ENCODE measurements at regions not wholly inside any gene's neighbourhood (a gene's known extent, or its start where the extent isn't known, plus 50 kb on each side); places are given as distances from the start of the nearest gene placed in this dataset.

- Histone ChIP-seq H3K36me3 (no peaks in the 10 kb centered on the region), H3K27ac (no peak overlapping the region), H3K4me3 (no peak overlapping the region), H3K4me1 (no peaks in the 10 kb centered on the region), H3K9me3 (no peaks in the 10 kb centered on the region), H3K27me3 (no peaks in the 10 kb centered on the region)
- ATAC-seq (ENCODE audit: low FRiP score in 2 of 2) (no peak), DNase-seq (no peak)
- TF ChIP-seq EP300 (IDR thresholded peaks at IDR 0.05), result no peak
- TF ChIP-seq, protein P1, sequence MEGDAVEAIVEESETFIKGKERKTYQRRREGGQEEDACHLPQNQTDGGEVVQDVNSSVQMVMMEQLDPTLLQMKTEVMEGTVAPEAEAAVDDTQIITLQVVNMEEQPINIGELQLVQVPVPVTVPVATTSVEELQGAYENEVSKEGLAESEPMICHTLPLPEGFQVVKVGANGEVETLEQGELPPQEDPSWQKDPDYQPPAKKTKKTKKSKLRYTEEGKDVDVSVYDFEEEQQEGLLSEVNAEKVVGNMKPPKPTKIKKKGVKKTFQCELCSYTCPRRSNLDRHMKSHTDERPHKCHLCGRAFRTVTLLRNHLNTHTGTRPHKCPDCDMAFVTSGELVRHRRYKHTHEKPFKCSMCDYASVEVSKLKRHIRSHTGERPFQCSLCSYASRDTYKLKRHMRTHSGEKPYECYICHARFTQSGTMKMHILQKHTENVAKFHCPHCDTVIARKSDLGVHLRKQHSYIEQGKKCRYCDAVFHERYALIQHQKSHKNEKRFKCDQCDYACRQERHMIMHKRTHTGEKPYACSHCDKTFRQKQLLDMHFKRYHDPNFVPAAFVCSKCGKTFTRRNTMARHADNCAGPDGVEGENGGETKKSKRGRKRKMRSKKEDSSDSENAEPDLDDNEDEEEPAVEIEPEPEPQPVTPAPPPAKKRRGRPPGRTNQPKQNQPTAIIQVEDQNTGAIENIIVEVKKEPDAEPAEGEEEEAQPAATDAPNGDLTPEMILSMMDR (IDR thresholded peaks at IDR 0.05), result no peak
- TF ChIP-seq POLR2A (IDR thresholded peaks at IDR 0.05), result no peak
- no peak for TF ChIP-seq POLR2AphosphoS5 (IDR thresholded peaks at IDR 0.05)
Observed at GRCh38 chrX:144819406-144819805, 427.9 kb upstream of the SPANXN1 start.

GRCh38 chrX:144840616-144841015 is 406.7 kb upstream of the SPANXN1 start:
- TF ChIP-seq POLR2AphosphoS5 (IDR thresholded peaks at IDR 0.05) (no peak), EP300 (IDR thresholded peaks at IDR 0.05) (no peak), POLR2A (IDR thresholded peaks at IDR 0.05) (no peak)
- TF ChIP-seq, protein P1 (IDR thresholded peaks at IDR 0.05), result no peak
- H3K4me3 ChIP-seq, result no peak overlapping the region

GRCh38 chrX:144849141-144849540 is 398.2 kb upstream of the SPANXN1 start:
- Histone ChIP-seq H3K36me3 (no peaks in the 10 kb centered on the region), H3K9me3 (peaks cover 0 to 4% (median 0%) of the 10 kb centered on the region in 4 donors), H3K4me3 (no peak overlapping the region), H3K27me3 (no peaks in the 10 kb centered on the region), H3K4me1 (no peaks in the 10 kb centered on the region), H3K27ac (no peak overlapping the region)
- ATAC-seq (ENCODE audit: low FRiP score in 2 of 2) (no peak), DNase-seq (no peak)
- TF ChIP-seq, protein P1 (IDR thresholded peaks at IDR 0.05), result no peak
- no peak for TF ChIP-seq POLR2A (IDR thresholded peaks at IDR 0.05)
- TF ChIP-seq EP300 (IDR thresholded peaks at IDR 0.05), result no peak
- WGBS, 2 donors, result 55 to 85% methylated on average over 2 of the region's 2 CpGs

More at GRCh38 chrX:144840616-144841015, 406.7 kb upstream of the SPANXN1 start:
- Histone ChIP-seq H3K9me3 (no peaks in the 10 kb centered on the region), H3K36me3 (no peaks in the 10 kb centered on the region), H3K4me1 (no peaks in the 10 kb centered on the region), H3K27me3 (no peaks in the 10 kb centered on the region), H3K27ac (no peak overlapping the region)
- DNase-seq, result no peak
- no peak for ATAC-seq (ENCODE audit: low FRiP score in 2 of 2)
- WGBS, 2 donors, result 48% methylated on average over 1 of the region's 1 CpG; no CpG with 5 or more reads in 1 of the 2 donors

DNA sequence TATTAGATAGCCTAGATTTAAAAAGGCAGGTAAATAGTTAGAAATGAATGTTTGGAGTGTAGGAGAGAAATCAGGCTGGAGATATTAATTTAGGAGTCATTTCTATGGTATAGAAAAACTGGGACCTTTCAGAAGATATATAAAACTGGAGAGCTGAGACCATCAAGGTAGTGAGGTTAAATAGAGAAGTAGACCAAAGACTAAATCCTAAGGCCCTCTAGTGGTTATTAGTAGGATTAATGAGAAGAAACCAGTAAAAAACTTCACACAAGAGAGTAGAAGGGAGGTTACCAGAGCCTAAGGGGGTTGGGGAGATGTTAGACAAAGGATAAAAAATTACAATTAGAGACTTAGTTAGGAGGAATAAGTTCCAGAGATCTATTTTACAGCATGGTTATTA is 351.0 kb upstream of the SPANXN1 start:
- no peak for DNase-seq
- Histone ChIP-seq H3K27me3 (no peaks in the 10 kb centered on the region), H3K4me3 (no peak overlapping the region), H3K27ac (no peak overlapping the region), H3K9me3 (no peaks in the 10 kb centered on the region), H3K4me1 (no peaks in the 10 kb centered on the region), H3K36me3 (no peaks in the 10 kb centered on the region)
- no peak for ATAC-seq (ENCODE audit: low FRiP score in 2 of 2)
- TF ChIP-seq POLR2A (IDR thresholded peaks at IDR 0.05), result no peak
- TF ChIP-seq, protein P1 (IDR thresholded peaks at IDR 0.05), result peak in 1 of 6 experiments; percentile 13

- Histone ChIP-seq H3K9me3 (no peaks in the 10 kb centered on the region), H3K4me3 (no peak overlapping the region), H3K4me1 (no peaks in the 10 kb centered on the region), H3K27me3 (no peaks in the 10 kb centered on the region), H3K36me3 (no peaks in the 10 kb centered on the region), H3K27ac (no peak overlapping the region)
- TF ChIP-seq, protein P1 (IDR thresholded peaks at IDR 0.05), result no peak
- no peak for TF ChIP-seq POLR2A (IDR thresholded peaks at IDR 0.05)
- TF ChIP-seq EP300 (IDR thresholded peaks at IDR 0.05), result no peak
- no peak for TF ChIP-seq POLR2AphosphoS5 (IDR thresholded peaks at IDR 0.05)
- no peak for DNase-seq
- WGBS, 2 donors, result 71 to 78% methylated on average over 3 of the region's 3 CpGs
- ATAC-seq (ENCODE audit: low FRiP score in 2 of 2), result no peak
Observed at GRCh38 chrX:144901521-144901920, 345.8 kb upstream of the SPANXN1 start.

Data from upper lobe of left lung (tissue), 6 donors.